ENCODE measurements at regions not wholly inside any gene's neighbourhood (a gene's known extent, or its start where the extent isn't known, plus 50 kb on each side); places are given as distances from the start of the nearest gene placed in this dataset.
A peak's percentile ranks its signal among the peaks of the same experiment; 100 is the strongest.

- no peaks in the 10 kb centered on the region for H3K27me3 ChIP-seq
- no peaks in the 10 kb centered on the region for H3K36me3 ChIP-seq
- intact Hi-C loops (cut with DNase I), result no loop called here
- peak overlapping the region in 2 of 3 donors; percentile 50 to 54 for H3K27ac ChIP-seq
- WGBS (ENCODE audit: insufficient coverage, low coverage, low lambda C conversion rate, missing lambda C conversion rate), result 9% methylated on average over 6 of the region's 6 CpGs
- no peak overlapping the region for H3K4me3 ChIP-seq
- peaks cover 0 to 5% (median 2%) of the 10 kb centered on the region in 4 donors for H3K4me1 ChIP-seq
- peak in 1 of 3 donors; percentile 76 for DNase-seq
- TF ChIP-seq CTCF (IDR thresholded peaks at IDR 0.05), result no peak
- TF ChIP-seq POLR2A (IDR thresholded peaks at IDR 0.05), result peak; percentile 37
- no peaks in the 10 kb centered on the region for H3K9me3 ChIP-seq
- peak; percentile 89 to 99 (median 94) for ATAC-seq
Measured at GRCh38 chr7:67738958-67739357, 742.3 kb downstream of the TYW1 start.

- Histone ChIP-seq H3K27me3 (no peaks in the 10 kb centered on the region), H3K27ac (no peak overlapping the region), H3K36me3 (no peaks in the 10 kb centered on the region), H3K9me3 (no peaks in the 10 kb centered on the region), H3K4me3 (no peak overlapping the region), H3K4me1 (peaks cover 0 to 4% (median 2%) of the 10 kb centered on the region in 4 donors)
- DNase-seq (no peak), ATAC-seq (no peak)
- TF ChIP-seq CTCF (IDR thresholded peaks at IDR 0.05) (no peak), POLR2A (IDR thresholded peaks at IDR 0.05) (no peak)
- intact Hi-C loops (cut with DNase I), result no loop called here
- WGBS (ENCODE audit: insufficient coverage, low coverage, low lambda C conversion rate, missing lambda C conversion rate), result 91% methylated on average over 1 of the region's 1 CpG
Measured at GRCh38 chr7:67743501-67743900, 746.9 kb downstream of the TYW1 start.

GRCh38 chr7:67752227-67752626, 755.6 kb downstream of the TYW1 start:
- TF ChIP-seq POLR2A (IDR thresholded peaks at IDR 0.05) (no peak), CTCF (IDR thresholded peaks at IDR 0.05) (no peak)
- intact Hi-C loops (cut with DNase I), result no loop called here
- H3K27ac ChIP-seq, result no peak overlapping the region
- 73% methylated on average over 1 of the region's 2 CpGs for WGBS (ENCODE audit: insufficient coverage, low coverage, low lambda C conversion rate, missing lambda C conversion rate)
- H3K4me3 ChIP-seq, result no peak overlapping the region
- no peaks in the 10 kb centered on the region for H3K27me3 ChIP-seq
- ATAC-seq, result no peak
- no peaks in the 10 kb centered on the region for H3K9me3 ChIP-seq
- no peaks in the 10 kb centered on the region for H3K36me3 ChIP-seq
- H3K4me1 ChIP-seq, result no peaks in the 10 kb centered on the region
- no peak for DNase-seq

- WGBS (ENCODE audit: insufficient coverage, low coverage, low lambda C conversion rate, missing lambda C conversion rate), result 9% methylated on average over 1 of the region's 4 CpGs
- intact Hi-C loops (cut with DNase I), result no loop called here
- TF ChIP-seq POLR2A (IDR thresholded peaks at IDR 0.05), result no peak
- TF ChIP-seq CTCF (IDR thresholded peaks at IDR 0.05), result no peak
- no peak overlapping the region for H3K4me3 ChIP-seq
- ATAC-seq (peak; percentile 61 to 89 (median 78)), DNase-seq (peak in 2 of 3 donors; percentile 34 to 46)
- no peaks in the 10 kb centered on the region for H3K27me3 ChIP-seq
- H3K36me3 ChIP-seq, result no peaks in the 10 kb centered on the region
- H3K9me3 ChIP-seq, result no peaks in the 10 kb centered on the region
- H3K27ac ChIP-seq, result no peak overlapping the region
- H3K4me1 ChIP-seq, result no peaks in the 10 kb centered on the region
Measured at GRCh38 chr7:67753891-67754290, 757.3 kb downstream of the TYW1 start.

GRCh38 chr7:67754651-67755050, 758.0 kb downstream of the TYW1 start:
- Histone ChIP-seq H3K27ac (no peak overlapping the region), H3K4me3 (no peak overlapping the region), H3K36me3 (no peaks in the 10 kb centered on the region), H3K4me1 (no peaks in the 10 kb centered on the region), H3K9me3 (no peaks in the 10 kb centered on the region), H3K27me3 (no peaks in the 10 kb centered on the region)
- intact Hi-C loops (cut with DNase I), result no loop called here
- no peak for ATAC-seq
- WGBS (ENCODE audit: insufficient coverage, low coverage, low lambda C conversion rate, missing lambda C conversion rate), result 64% methylated on average over 2 of the region's 2 CpGs
- DNase-seq, result no peak
- TF ChIP-seq POLR2A (IDR thresholded peaks at IDR 0.05) (no peak), CTCF (IDR thresholded peaks at IDR 0.05) (no peak)
